Neural progenitor cell (in vitro differentiated cells): ENCODE measurements at regions not wholly inside any gene's neighbourhood (a gene's known extent, or its start where the extent isn't known, plus 50 kb on each side); places are given as distances from the start of the nearest gene placed in this dataset.

ENCODE experiments used
- CTCF ChIP-seq: fragments of 200-600 bp; sonication (generic); IDR thresholded peaks from 2 replicates; pipeline ENCODE4 v1.5.1; 2017; ENCODE audit warnings: antibody characterized with exemption, mild to moderate bottlenecking
- EZH2phosphoT487 ChIP-seq: fragments of 200-600 bp; sonication (generic); IDR thresholded peaks from 2 replicates; pipeline ENCODE4 v1.6.1; 2017; ENCODE audit warnings: antibody characterized with exemption

- TF ChIP-seq EZH2phosphoT487 = no peak
- TF ChIP-seq CTCF = no peak
These were observed 58.1 kb upstream of the IRX6 start for GRCh38 chr16:55265926-55266325.
